Midbrain (tissue), 1 donor: ENCODE measurements at regions not wholly inside any gene's neighbourhood (a gene's known extent, or its start where the extent isn't known, plus 50 kb on each side); places are given as distances from the start of the nearest gene placed in this dataset.
"Not testable (repeated sequence)": the region's sequence is repeated elsewhere in the genome, so short reads cannot be mapped to it uniquely, and the experiment has no call there.

ENCODE experiments used
- DNase-seq: peaks from one replicate; lab custom pipeline; 2025; lab: John Stamatoyannopoulos, UW

DNA sequence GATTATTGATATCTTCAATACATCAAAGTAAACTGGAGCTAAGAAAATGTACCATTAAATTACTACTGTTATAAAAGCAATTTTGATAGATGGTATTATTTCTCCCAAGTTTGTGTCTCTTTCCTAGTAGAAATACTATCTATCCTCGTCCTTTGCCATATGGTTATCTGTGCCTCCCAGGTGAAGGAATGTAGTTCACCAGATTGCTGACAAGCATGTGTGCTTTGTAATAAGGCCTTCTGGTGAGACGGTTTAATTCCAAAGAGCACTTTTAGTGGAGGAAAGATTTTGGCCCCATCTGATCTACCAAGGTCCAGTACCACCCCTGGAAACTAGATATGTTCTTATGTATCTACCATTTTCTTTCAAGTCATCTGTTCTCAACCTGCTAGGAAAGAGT is 243.6 kb downstream of the DLEU7 start:
- DNase-seq, result no peak

DNA sequence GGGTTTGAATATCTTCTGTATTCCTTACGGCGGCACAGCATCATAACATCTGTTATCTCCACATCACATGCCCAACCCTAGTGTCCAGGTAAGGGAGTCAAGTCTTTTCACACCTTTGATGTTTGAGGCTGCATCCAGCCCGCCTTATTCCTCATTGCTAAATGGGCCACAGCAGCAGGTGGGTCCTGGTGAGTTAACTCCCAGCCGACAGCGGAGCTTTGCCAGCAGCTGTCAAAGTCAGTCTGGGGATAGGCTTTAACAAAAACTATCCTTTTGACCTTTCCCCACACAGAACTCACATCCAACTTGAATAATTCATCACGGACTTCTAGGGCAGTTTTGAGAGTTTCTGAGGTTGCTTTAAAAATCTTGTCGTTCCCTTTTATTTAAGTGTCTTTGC is 235.1 kb downstream of the DLEU7 start:
- no peak for DNase-seq

GRCh38 chr13:50609011-50609410 is 234.5 kb downstream of the DLEU7 start:
- DNase-seq, result no peak

- no peak for DNase-seq
These were observed 233.3 kb downstream of the DLEU7 start for GRCh38 chr13:50610238-50610637.

DNA sequence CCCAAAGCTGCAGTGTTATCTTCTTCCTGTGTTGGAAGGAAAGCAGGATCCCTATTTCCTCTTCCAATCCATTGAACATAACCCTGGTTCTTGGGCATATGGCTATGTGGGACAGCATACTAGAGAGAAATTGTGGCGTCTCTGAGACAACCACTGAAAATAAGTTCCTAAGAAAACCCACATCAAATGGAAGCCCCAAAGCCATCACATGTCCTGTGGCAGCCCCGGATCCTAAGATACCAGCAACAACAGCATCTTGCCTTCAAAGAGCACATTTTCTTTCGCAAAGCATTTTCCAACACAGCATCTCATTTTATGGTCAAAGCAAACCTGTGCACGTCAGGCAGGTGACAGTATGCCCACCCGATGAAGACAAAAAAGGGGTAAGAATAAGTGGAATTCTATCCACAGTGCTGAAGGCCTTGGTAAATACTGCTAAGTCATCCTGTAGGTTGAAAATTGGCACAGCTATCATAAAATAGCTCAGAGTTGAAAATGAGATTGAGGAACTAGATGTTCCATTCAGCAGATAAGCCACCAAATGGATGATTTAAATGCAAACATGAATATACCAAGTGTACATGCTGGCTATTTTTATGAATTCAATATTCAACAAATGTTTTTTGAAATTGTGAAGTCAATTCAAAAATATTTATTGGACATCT is 232.2 kb downstream of the DLEU7 start:
- DNase-seq, result no peak

DNA sequence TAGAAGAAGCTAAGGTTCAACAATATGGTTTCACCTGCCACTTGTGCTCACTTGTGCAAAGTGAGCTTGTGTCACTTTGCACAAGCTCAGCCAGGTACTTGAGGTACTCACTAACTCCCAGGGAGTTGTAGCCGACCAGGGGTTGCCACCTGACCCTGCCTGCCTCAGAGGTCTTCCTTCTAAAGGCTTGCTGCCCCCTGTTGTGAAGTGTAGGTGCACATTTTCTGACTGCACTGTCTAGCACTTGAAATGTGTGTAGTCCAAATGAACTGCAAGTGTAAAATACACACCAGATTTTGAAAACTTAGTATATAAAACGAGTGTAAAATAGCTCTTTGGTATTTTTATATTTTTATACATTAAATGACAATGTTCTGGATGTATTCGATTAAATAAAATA is 230.8 kb downstream of the DLEU7 start:
- no peak for DNase-seq

- DNase-seq, result no peak
These were observed 230.1 kb downstream of the DLEU7 start for GRCh38 chr13:50613356-50613831.

- DNase-seq, result no peak
These were observed 228.3 kb downstream of the DLEU7 start for GRCh38 chr13:50615234-50615633.

DNA sequence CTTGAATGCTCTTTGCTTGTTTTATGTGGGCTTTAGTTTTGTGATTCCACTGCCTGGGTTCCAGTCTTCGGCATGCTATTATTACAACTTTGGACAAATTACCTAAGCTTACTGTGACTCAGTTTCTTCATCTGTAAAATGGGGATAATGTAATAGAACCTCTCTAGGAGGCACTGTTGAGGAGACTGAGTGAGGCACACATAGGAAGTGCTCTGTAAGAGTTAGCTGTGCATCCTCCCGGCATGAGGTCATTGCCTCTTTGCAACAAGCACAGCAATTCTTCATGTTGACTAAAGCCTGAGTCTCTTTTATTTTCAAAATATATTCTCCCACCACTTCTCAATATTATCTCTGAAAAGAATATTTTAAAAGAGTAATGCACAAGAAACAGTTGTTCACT is 227.4 kb downstream of the DLEU7 start:
- no peak for DNase-seq

DNA sequence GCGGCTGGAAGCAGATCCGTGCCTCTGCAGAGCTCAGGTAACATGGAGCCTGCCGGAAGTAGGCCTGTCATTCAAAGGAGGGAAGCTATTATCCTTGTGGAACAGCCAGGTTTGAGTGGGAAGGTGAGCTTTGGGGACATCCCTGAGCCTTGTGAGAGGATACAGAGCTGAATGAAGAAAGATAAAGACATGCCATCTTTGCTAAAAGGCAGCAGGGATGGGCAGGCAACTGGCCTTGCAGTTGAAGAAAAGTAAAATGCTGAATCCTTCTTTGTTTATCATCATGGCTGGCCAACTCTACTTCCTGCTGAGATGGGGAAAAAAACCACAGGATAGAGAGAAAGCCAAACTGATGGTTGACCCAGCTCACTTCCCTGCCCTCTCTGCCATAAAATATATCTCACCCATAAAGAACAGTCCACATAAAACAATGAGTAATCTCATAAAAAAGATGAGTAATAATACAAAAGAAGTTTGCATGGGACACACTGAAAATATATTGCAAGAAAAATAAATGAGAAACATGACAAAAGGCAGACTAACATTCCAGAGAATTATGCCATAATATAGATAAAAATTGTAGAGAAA is 226.3 kb downstream of the DLEU7 start:
- DNase-seq, result no peak

DNA sequence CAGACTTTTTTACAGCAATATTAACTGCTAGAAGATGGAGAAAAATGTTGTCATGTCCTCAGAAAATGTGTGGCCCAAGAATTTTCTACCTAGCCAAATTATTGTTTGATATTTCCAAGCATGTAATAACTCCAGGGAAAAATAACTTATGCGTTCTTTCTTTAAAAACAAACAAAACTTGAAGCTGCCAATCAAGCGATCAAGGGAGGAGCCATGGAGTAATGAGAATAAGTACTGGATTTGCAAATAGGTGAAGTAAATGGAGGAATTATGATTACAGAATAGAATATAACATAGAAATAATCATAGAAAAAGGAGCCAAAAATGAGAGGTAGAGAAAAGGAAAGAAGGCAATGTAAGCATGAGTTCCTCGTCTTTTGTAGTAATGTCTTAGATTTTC is 225.3 kb downstream of the DLEU7 start:
- DNase-seq, result no peak

GRCh38 chr13:50626101-50626547 is 217.4 kb downstream of the DLEU7 start:
- no peak for DNase-seq

DNA sequence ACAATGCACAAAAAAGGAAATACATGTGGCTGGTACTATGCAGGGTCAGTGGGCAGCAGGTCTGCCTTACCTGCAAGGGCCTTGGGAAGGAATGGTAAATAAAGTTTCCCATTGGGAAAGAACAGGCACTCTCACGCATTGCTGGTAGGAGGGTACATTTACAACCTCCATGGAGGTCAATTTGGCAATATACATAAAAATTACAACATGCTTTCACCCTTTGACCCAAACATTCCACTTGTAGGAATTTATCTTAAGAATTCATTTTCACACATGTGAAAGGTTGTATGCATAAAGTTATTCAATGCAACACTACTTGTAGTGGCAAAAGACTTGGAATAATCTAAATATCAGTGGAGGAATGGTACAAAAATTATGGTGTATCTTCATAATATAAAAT is 216.4 kb downstream of the DLEU7 start:
- DNase-seq, result no peak

DNA sequence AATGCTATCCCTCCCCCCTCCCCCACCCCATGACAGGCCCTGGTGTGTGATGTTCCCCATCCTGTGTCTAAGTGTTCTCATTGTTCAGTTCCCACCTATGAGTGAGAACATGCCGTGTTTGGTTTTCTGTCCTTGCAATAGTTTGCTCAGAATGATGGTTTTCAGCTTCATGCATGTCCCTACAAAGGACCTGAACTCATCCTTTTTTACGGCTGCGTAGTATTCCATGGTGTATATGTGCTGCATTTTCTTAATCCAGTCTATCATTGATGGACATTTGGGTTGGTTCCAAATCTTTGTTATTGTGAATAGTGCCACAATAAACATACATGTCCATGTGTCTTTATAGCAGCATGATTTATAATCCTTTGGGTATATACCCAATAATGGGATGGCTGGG is 215.0 kb downstream of the DLEU7 start:
- DNase-seq, result not testable (repeated sequence)

DNA sequence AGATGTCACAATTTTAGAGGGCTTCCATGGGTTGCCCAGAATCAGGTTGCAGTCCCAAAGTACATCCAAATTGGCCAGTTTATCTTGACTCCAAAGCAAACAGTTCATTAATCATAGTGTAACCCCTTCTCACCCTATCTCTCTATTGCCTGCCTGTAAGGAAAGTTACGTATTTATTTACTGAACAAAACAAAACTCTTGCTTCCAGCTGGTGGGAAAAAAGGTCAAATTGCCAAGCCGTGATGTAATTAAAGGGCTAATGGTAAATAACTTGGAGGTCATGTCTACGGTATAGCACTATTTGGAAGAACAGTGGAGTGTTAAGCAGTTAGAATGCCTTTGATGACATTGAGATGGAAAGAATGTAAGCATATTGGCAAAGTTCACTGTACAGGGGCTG is 214.0 kb downstream of the DLEU7 start:
- DNase-seq, result no peak

GRCh38 chr13:50629966-50630365 is 213.5 kb downstream of the DLEU7 start:
- no peak for DNase-seq

GRCh38 chr13:50631041-50631440 is 212.5 kb downstream of the DLEU7 start:
- DNase-seq, result no peak

GRCh38 chr13:50634339-50634738 is 209.2 kb downstream of the DLEU7 start:
- no peak for DNase-seq

- peak; percentile 23 for DNase-seq
These were observed 208.0 kb downstream of the DLEU7 start for GRCh38 chr13:50635504-50635903.

GRCh38 chr13:50636007-50636704 is 207.3 kb downstream of the DLEU7 start:
- DNase-seq, result no peak

DNA sequence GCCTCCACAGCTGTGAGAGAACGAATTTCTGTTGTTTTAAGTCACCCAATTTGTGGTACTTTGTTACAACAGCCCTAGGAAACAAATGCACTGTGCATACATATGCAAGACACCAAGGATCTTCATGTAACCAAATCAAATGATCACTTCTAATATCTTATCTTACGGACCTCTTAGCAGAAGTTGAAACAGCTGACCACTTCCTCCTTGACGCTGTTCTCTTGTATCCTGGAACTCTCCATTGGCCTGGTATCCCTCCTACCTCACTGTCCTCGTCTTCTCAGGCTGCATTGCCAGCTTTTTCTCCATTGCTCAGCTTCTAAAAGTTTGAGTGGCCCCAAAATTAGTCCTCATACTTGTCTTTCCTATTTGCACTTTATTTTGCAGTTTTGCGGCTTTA is 200.4 kb downstream of the DLEU7 start:
- no peak for DNase-seq

DNA sequence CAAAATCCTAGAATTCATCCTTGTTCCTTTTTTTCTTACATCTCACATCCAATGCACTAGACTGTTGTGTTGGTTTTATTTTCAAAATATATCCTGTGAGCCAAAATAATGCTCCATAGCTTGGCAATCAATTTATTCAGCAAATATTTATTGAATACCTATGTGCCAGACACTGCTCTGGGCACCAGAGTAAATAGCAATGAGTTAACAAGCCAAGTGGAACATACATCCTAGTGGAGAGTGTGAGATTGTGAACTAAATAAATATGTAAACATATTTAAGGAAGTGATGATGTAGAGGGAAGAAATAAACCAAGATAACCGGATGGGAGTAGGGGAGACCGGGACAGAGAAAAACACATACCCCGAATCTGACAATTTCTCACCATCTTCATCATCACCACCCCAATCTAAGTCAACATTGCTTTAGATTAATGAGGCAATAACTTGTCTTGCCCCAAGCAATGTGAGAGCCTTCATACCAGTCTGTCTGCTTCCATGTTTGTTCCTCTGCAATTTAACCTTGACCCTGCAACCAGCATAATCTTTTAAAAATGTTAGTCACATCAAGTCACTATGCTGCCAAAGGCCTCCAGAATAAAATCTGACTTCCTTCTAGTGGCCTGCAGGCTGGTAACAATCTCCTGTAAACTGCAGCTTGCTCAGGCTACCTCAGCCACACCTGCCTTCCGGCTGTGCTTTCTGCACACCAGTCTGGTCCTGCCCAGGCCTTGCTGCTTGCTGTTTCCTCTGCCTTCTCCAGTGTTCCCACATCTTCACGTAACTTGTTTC is 199.2 kb downstream of the DLEU7 start:
- no peak for DNase-seq
